Erythroblast (primary cell): ENCODE measurements at regions not wholly inside any gene's neighbourhood (a gene's known extent, or its start where the extent isn't known, plus 50 kb on each side); places are given as distances from the start of the nearest gene placed in this dataset.

Source experiments
- GATA1 ChIP-seq: IDR thresholded peaks from 2 replicates; pipeline ENCODE4 v1.6.1; 2011; ENCODE audit warnings: low read depth, mild to moderate bottlenecking, control low read depth, low read length, moderate library complexity
- POLR2A ChIP-seq: IDR thresholded peaks from 2 replicates; pipeline ENCODE4 v1.6.1; 2011; ENCODE audit warnings: mild to moderate bottlenecking, low read length

DNA sequence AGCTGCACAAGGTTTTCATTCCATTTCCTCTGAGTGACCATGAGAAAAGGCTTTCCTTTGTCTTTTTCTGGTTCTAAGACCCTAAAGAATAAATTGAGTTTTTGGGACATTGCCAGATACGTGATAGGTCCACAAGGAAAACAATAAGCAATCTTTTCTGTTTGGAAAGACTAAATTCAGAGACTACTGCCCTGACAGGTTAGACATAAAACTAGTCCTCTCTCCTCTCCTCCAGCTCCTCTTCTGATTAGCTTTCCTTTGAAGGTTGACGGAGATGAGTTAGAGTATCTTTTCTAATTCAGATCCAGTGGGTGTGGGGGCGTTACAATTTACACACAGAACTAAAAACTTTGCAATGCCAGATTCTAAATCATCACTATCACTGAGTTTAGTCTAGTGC, 57.8 kb upstream of the C1orf53 start:
- TF ChIP-seq POLR2A (no peak), GATA1 (no peak)
